HCT116 (cell line): ENCODE measurements at regions not wholly inside any gene's neighbourhood (a gene's known extent, or its start where the extent isn't known, plus 50 kb on each side); places are given as distances from the start of the nearest gene placed in this dataset.

Experiments used
- ATAC-seq: fragments of 200-7000 bp; cut with Tn5 transposase; 2 replicates; pipeline ENCODE4 v1.9.1; 2020; ENCODE audit warnings: mild to moderate bottlenecking, moderate library complexity
- BruUV-seq: library from RNA; stranded (reverse); fragments of 400-500 nt; replicated peaks from 2 replicates; lab custom pipeline; 2021; lab: Mats Ljungman, UMichigan
- CTCF ChIA-PET: fragments of 300-600 bp; sonication (Branson Sonifier 250); formaldehyde crosslinking; loops from one replicate; lab custom pipeline; 2021; ENCODE audit warnings: antibody characterized with exemption; lab: Charles Lee
- POLR2A ChIA-PET: fragments of 300-600, 350-600 bp; sonication (Branson Sonifier 250); formaldehyde crosslinking; loops from one replicate; lab custom pipeline; 2021; ENCODE audit warnings: antibody characterized with exemption; lab: Charles Lee
- RAD21 ChIA-PET, 2 experiments: fragments of 300-600 bp; sonication (Branson Sonifier 250); formaldehyde crosslinking; loops; one replicate each; lab custom pipeline; 2023; ENCODE audit warnings: low total read pairs in 2 of 2; ENCODE audit not compliant: uncharacterized antibody in 2 of 2, unreplicated experiment in 2 of 2, low non-redundant PET in 1 of 2; lab: Charles Lee
- DNase-seq: peaks from one replicate; pipeline ENCODE4 v3.0.0-alpha.2; 2010; ENCODE audit warnings: low read depth, low spot score
- H2AFZ ChIP-seq: fragments of 200-600 bp; shearing (Covaris generic), sonication (generic); 2 replicates; pipeline ENCODE4 v1.6.1; 2017; ENCODE audit warnings: low read depth, mixed run types, mixed read lengths, antibody characterized with exemption, low read length; ENCODE audit not compliant: poor library complexity, severe bottlenecking
- H3K27ac ChIP-seq: 2 replicates; pipeline ENCODE4 v1.5.1; 2012; ENCODE audit warnings: low read depth, low read length
- H3K27me3 ChIP-seq: fragments of 200-600 bp; sonication (generic); 2 replicates; pipeline ENCODE4 v1.6.1; 2016; ENCODE audit warnings: mixed run types, low read length, mixed read lengths; ENCODE audit not compliant: insufficient read depth
- H3K36me3 ChIP-seq, 2 experiments: fragments of 200-500 bp in 1 of 2; fragments of 200-600 bp in 1 of 2; sonication (Bioruptor generic) in 1 of 2; sonication (generic) in 1 of 2; 2 replicates each; pipeline versions ENCODE4 v1.5.1 to v1.6.1; 2014 to 2016; ENCODE audit warnings: low read length in 2 of 2, inconsistent platforms in 1 of 2, mixed read lengths in 1 of 2, mixed run types in 1 of 2; ENCODE audit not compliant: insufficient read depth in 2 of 2, control insufficient read depth in 1 of 2
- H3K4me1 ChIP-seq, 2 experiments: fragments of 200-600 bp in 1 of 2; sonication (generic) in 1 of 2; 2 replicates each; pipeline versions ENCODE4 v1.5.1 to v1.6.1; 2012 to 2017; ENCODE audit warnings: low read length in 2 of 2, inconsistent platforms in 1 of 2, mild to moderate bottlenecking in 1 of 2, mixed read lengths in 1 of 2, mixed run types in 1 of 2, moderate library complexity in 1 of 2; ENCODE audit not compliant: insufficient read depth in 2 of 2, control insufficient read depth in 1 of 2
- H3K4me2 ChIP-seq: fragments of 200-600 bp; sonication (generic); 2 replicates; pipeline ENCODE4 v1.6.1; 2017; ENCODE audit warnings: mixed run types, low read length, mixed read lengths
- H3K4me3 ChIP-seq, 2 experiments: fragments of 200-600 bp in 1 of 2; sonication (generic) in 1 of 2; replicated peaks in 1 of 2; 2 replicates each; pipeline ENCODE4 v1.5.1; 2011 to 2016; ENCODE audit warnings: low read length in 2 of 2, control low read depth in 1 of 2, low read depth in 1 of 2, mild to moderate bottlenecking in 1 of 2, mixed read lengths in 1 of 2, mixed run types in 1 of 2
- H3K79me2 ChIP-seq: fragments of 200-600 bp; sonication (generic); 2 replicates; pipeline ENCODE4 v1.6.1; 2017; ENCODE audit warnings: mild to moderate bottlenecking, mixed run types, low read length, moderate library complexity, mixed read lengths; ENCODE audit not compliant: insufficient read depth
- H3K9ac ChIP-seq: fragments of 200-600 bp; sonication (generic); 2 replicates; pipeline ENCODE4 v1.6.1; 2016; ENCODE audit warnings: low read length, mixed read lengths
- H3K9me2 ChIP-seq: fragments of 200-600 bp; sonication (generic), shearing (Covaris generic); 2 replicates; pipeline ENCODE4 v1.6.1; 2017; ENCODE audit warnings: mixed run types, mild to moderate bottlenecking, moderate library complexity; ENCODE audit not compliant: insufficient read depth
- H3K9me3 ChIP-seq, 2 experiments: fragments of 200-500 bp in 1 of 2; fragments of 200-600 bp in 1 of 2; sonication (Bioruptor generic) in 1 of 2; sonication (generic) in 1 of 2; 2 replicates each; pipeline ENCODE4 v1.6.1; 2014 to 2017; ENCODE audit warnings: low read length in 2 of 2, mixed read lengths in 2 of 2, inconsistent platforms in 1 of 2, low read depth in 1 of 2, mild to moderate bottlenecking in 1 of 2, mixed run types in 1 of 2, moderate library complexity in 1 of 2; ENCODE audit not compliant: control insufficient read depth in 1 of 2, insufficient read depth in 1 of 2
- H4K20me1 ChIP-seq: fragments of 200-600 bp; sonication (generic), shearing (Covaris generic); 2 replicates; pipeline ENCODE4 v1.6.1; 2017; ENCODE audit warnings: mixed run types, mild to moderate bottlenecking, moderate library complexity; ENCODE audit not compliant: insufficient read depth
- CTCF ChIP-seq, 3 experiments: fragments of 200-600 bp in 1 of 3; sonication (generic) in 1 of 3; IDR thresholded peaks in 2 of 3; conservative IDR thresholded peaks in 1 of 3; 2 replicates each; pipeline ENCODE4 v1.5.1; 2012 to 2017; ENCODE audit warnings: low read depth in 2 of 3, low read length in 2 of 3, antibody characterized with exemption in 1 of 3, borderline replicate concordance in 1 of 3, control low read depth in 1 of 3, mild to moderate bottlenecking in 1 of 3, mixed read lengths in 1 of 3, mixed run types in 1 of 3, moderate library complexity in 1 of 3; ENCODE audit not compliant: insufficient read depth in 1 of 3
- EZH2 ChIP-seq: fragments of 200-600 bp; sonication (generic); IDR thresholded peaks from 2 replicates; pipeline ENCODE4 v1.6.1; 2017; ENCODE audit warnings: antibody characterized with exemption, mixed run types
- EZH2phosphoT487 ChIP-seq: fragments of 200-600 bp; IDR thresholded peaks from 2 replicates; pipeline ENCODE4 v1.6.1; 2018; ENCODE audit warnings: antibody characterized with exemption, borderline replicate concordance
- FOSL1 ChIP-seq: IDR thresholded peaks from 2 replicates; pipeline ENCODE4 v1.6.1; 2012; ENCODE audit warnings: low read depth
- POLR2AphosphoS5 ChIP-seq: IDR thresholded peaks from 2 replicates; pipeline ENCODE4 v1.6.1; 2011; ENCODE audit warnings: mild to moderate bottlenecking, low read depth, low read length, moderate library complexity
- SIN3A ChIP-seq: IDR thresholded peaks from 2 replicates; pipeline ENCODE4 v1.6.1; 2012; ENCODE audit warnings: low read depth
- intact Hi-C: fragments of 100-400 bp; cut with micrococcal nuclease; formaldehyde crosslinking; loops from 2 replicates; pipeline ENCODE4 v1.10.0; 2022

- Histone ChIP-seq H3K4me1 (no peaks in the 10 kb centered on the region), H3K9me3 (peaks cover 0 to 6% of the 10 kb centered on the region in 2 experiments; a peak in 2 of 4 replicates), H3K27ac (no peak overlapping the region), H3K79me2 (no peaks in the 10 kb centered on the region), H3K27me3 (no peaks in the 10 kb centered on the region), H3K9me2 (no peaks in the 10 kb centered on the region), H3K4me3 (no peak overlapping the region), H2AFZ (no peak overlapping the region), H4K20me1 (no peaks in the 10 kb centered on the region), H3K4me2 (no peak overlapping the region), H3K9ac (no peak overlapping the region), H3K36me3 (no peaks in the 10 kb centered on the region)
- DNase-seq (no peak), ATAC-seq (no peak)
- BruUV-seq: no TSS peak
- TF ChIP-seq SIN3A: no peak
- no peak for TF ChIP-seq POLR2AphosphoS5
- no peak for TF ChIP-seq FOSL1
- TF ChIP-seq EZH2: no peak
- no peak for TF ChIP-seq EZH2phosphoT487
- no peak for TF ChIP-seq CTCF (IDR thresholded peaks at IDR 0.05 in 2 of 3, conservative IDR thresholded peaks at IDR 0.05 in 1 of 3; ENCODE audit: borderline replicate concordance in 1 of 3, insufficient read depth in 1 of 3, low read depth in 2 of 3, low read length in 2 of 3)
- intact Hi-C loops: no loop called here
- ChIA-PET RAD21 (no interaction called here), POLR2A (no interaction called here), CTCF (no interaction called here)
Measured at GRCh38 chr2:53536583-53537361, 230.8 kb upstream of the CHAC2 start.
